H1 (cell line): ENCODE measurements at regions not wholly inside any gene's neighbourhood (a gene's known extent, or its start where the extent isn't known, plus 50 kb on each side); places are given as distances from the start of the nearest gene placed in this dataset.

Source experiments
- BACH1 ChIP-seq: IDR thresholded peaks from 2 replicates; pipeline ENCODE4 v1.6.1; 2012; ENCODE audit warnings: low read length, improper control_type of control experiment
- JUND ChIP-seq: IDR thresholded peaks from 2 replicates; pipeline ENCODE4 v1.6.1; 2011; ENCODE audit warnings: mild to moderate bottlenecking, improper control_type of control experiment, low read length
- SIX5 ChIP-seq: IDR thresholded peaks from 2 replicates; pipeline ENCODE4 v1.6.1; 2011; ENCODE audit warnings: mild to moderate bottlenecking, low read depth, low read length
- TF ChIP-seq, protein P1 (sequence below): IDR thresholded peaks from 2 replicates; pipeline ENCODE4 v1.6.1; 2011; ENCODE audit warnings: low read length, improper control_type of control experiment

DNA sequence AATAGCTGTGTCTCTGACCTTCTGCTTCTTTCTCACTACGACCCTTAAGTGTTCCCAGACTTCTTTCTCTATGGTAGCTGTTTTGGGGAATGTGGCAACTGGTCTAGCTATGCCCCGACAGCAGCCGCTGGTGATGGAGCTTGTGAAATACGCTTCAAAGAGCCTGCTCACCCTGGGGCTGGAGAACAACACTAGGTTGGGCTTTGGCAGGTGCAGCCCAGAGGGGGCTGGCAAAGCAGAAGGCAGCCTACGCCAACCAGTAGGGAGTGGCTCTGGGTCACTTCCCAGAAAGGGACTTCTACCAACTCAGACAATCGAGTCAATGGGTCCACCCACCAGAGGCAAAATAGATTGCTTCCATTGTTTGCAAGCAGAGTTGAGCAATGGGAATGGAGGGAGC, 262.8 kb downstream of the LMO4 start (continued):
- TF ChIP-seq, protein P1, sequence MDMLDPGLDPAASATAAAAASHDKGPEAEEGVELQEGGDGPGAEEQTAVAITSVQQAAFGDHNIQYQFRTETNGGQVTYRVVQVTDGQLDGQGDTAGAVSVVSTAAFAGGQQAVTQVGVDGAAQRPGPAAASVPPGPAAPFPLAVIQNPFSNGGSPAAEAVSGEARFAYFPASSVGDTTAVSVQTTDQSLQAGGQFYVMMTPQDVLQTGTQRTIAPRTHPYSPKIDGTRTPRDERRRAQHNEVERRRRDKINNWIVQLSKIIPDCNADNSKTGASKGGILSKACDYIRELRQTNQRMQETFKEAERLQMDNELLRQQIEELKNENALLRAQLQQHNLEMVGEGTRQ, result no peak
- no peak for TF ChIP-seq SIX5
- no peak for TF ChIP-seq JUND
- no peak for TF ChIP-seq BACH1
- TF ChIP-seq, all 59 proteins: peak for 0
